ENCODE measurements at regions not wholly inside any gene's neighbourhood (a gene's known extent, or its start where the extent isn't known, plus 50 kb on each side); places are given as distances from the start of the nearest gene placed in this dataset.

DNA sequence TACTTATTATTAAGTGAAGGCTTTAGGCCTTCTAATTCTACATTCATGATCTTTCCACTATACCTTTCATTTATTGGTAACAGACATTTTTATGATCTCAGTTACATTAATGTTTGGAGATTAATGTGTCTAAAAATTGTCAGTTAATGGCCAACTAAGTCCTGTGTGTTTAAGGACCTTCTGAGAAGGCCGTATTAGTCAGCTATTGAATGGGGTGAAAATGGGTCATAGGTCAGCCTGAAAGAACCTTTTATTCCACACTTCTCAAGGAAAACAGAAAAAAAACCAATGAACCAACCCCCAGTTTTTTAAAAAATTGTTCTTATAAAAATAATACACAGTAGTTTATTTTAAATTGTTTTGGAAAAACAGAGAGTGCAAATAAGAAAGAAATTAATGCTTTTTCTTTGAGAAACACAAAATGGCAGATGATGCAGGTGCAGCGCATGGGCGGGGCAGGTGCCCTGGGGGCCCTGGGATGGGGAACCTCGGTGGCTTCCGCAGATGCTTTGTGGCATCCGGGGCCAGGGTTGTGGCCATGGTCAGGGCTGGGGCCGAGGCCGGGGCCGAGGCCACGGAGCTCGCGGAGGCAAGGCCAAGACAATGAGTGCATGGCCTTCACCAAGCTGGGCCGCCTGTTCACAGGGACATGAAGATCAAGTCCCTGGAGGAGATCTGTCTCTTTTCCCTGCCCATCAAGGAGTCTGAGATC is 141.9 kb downstream of the SPATA31D1 start:
- TF ChIP-seq, protein P1, sequence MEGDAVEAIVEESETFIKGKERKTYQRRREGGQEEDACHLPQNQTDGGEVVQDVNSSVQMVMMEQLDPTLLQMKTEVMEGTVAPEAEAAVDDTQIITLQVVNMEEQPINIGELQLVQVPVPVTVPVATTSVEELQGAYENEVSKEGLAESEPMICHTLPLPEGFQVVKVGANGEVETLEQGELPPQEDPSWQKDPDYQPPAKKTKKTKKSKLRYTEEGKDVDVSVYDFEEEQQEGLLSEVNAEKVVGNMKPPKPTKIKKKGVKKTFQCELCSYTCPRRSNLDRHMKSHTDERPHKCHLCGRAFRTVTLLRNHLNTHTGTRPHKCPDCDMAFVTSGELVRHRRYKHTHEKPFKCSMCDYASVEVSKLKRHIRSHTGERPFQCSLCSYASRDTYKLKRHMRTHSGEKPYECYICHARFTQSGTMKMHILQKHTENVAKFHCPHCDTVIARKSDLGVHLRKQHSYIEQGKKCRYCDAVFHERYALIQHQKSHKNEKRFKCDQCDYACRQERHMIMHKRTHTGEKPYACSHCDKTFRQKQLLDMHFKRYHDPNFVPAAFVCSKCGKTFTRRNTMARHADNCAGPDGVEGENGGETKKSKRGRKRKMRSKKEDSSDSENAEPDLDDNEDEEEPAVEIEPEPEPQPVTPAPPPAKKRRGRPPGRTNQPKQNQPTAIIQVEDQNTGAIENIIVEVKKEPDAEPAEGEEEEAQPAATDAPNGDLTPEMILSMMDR (conservative IDR thresholded peaks at IDR 0.05): no peak
- no peak for TF ChIP-seq ZFX (IDR thresholded peaks at IDR 0.05)
